Right ventricle myocardium superior (tissue), 1 donor: ENCODE measurements at regions not wholly inside any gene's neighbourhood (a gene's known extent, or its start where the extent isn't known, plus 50 kb on each side); places are given as distances from the start of the nearest gene placed in this dataset.
"Not testable (repeated sequence)": the region's sequence is repeated elsewhere in the genome, so short reads cannot be mapped to it uniquely, and the experiment has no call there.

ENCODE experiments used
- ATAC-seq: fragments of 200-7000 bp; cut with Tn5 transposase; one replicate; pipeline ENCODE4 v1.9.1; 2020; ENCODE audit warnings: mild to moderate bottlenecking; ENCODE audit not compliant: poor library complexity
- DNase-seq: peaks from one replicate; pipeline ENCODE4 v3.0.0-alpha.2; 2020
- intact Hi-C: fragments of 100-400 bp; cut with DNase I; formaldehyde crosslinking; loops from one replicate; pipeline ENCODE4 v1.11.2; 2022
- donor health status: DM: no; HTN: yes; CAD: no; lungs with severe emphysema.

GRCh38 chr3:127520993-127521392 is 69.5 kb downstream of the TPRA1 start:
- ATAC-seq (no peak), DNase-seq (no peak)
- intact Hi-C loops, result no loop called here

- intact Hi-C loops, result no loop called here
- ATAC-seq, result no peak
- no peak for DNase-seq
These were observed 72.0 kb downstream of the TPRA1 start for GRCh38 chr3:127518456-127519081.

- intact Hi-C loops, result no loop called here
- DNase-seq (no peak), ATAC-seq (no peak)
These were observed 78.3 kb downstream of the TPRA1 start for GRCh38 chr3:127512256-127512655.

DNA sequence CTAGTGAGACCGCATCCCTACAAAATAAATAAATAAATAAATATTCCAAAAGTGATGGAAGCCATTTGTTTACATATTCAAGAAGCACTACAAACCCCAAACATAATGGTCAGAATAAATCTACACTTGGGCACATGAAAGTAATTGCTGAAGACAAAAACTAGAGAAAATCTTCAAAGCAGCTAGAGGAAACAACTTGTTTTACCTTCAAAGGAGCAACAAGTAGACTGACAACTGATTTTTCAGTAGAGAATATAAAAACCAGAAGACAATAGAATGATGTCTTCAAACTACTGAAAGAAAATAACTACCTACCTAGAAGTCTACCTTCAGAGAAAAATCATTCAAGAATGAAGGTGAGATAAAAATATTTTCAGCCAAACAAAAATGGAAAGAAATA is 89.4 kb downstream of the TPRA1 start:
- no peak for DNase-seq
- intact Hi-C loops, result no loop called here
- no peak for ATAC-seq

DNA sequence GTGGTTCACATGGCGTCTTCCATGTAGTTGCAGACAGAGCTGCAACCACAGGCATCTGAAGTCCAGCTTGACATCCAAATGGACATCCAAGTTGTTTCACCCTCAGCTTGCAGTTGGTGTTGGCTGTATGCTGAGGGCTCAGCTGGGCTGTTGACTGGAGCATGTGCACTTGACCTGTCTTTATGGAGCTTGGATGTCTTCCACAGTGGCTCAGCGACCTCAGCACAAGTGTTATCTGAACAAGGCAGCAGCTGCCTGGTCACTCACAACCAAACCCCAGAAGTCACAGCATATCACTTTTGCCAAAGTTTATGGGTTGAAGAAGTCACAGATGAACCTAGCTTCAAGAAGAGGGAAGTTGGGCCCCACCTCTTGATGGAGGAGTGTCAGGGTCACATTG is 92.9 kb downstream of the TPRA1 start:
- DNase-seq (no peak), ATAC-seq (no peak)
- intact Hi-C loops, result no loop called here

DNA sequence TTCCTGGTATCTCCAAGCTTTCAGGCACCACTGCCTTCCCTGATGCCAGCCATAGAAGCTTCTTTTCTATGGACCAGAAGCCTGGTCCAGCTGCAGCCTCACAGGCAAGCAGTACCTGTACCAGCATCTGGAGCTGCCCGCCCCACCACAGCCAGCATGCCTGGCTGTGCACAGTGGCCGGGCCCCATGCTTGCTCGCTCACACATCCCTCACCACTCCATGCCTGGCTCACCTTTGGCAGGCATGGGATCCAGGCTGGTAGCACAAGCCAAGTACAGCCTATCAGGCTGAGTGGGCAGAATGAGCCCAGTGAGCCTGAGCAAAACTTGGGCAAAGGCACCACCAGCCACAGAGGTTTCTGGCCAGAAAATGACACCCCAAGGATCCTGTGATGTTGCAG is 93.4 kb downstream of the TPRA1 start:
- intact Hi-C loops, result no loop called here
- ATAC-seq (no peak), DNase-seq (no peak)

- no peak for ATAC-seq
- no peak for DNase-seq
- intact Hi-C loops, result no loop called here
These were observed 94.5 kb downstream of the TPRA1 start for GRCh38 chr3:127495821-127496655.

DNA sequence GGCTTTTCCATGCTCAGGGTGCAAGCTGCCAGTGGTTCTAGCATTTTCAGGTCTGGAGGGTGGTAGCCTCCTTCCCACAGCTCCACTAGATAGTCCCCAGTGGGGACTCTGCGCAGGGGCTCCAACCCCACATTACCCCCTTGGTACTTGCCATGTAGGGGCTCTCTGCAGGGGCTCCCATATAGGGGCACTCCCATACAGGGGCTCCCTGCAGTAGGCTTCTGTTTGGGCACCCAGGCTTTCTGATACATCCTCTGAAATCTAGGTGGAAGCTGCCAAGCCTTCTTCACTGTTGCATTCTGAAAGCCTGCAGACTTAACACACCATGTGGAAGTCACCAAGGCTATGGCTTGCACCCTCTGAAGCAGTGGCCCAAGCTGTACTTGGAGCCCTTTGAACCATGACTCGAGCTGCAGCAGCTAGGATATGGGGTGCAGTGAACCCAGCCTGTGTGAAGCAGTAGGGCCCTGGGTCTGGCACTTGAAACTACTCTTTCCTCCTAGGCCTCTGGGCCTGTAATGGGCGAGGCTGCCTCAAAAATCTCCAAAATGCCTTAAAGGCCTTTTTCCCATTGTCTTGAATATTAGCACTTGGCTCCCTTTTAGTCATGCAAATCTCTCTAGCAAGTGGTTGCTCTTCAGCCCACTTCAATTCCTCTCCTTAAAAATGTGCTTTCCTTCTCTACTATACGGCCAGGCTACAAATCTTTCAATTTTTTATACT is 96.4 kb downstream of the TPRA1 start:
- ATAC-seq (no peak), DNase-seq (no peak)
- intact Hi-C loops, result no loop called here

- no peak for ATAC-seq
- DNase-seq, result no peak
- intact Hi-C loops, result no loop called here
These were observed 98.1 kb downstream of the TPRA1 start for GRCh38 chr3:127492426-127492825.

GRCh38 chr3:127491909-127492308 is 98.6 kb downstream of the TPRA1 start:
- DNase-seq (no peak), ATAC-seq (no peak)
- intact Hi-C loops, result no loop called here

GRCh38 chr3:127491323-127491722 is 99.2 kb downstream of the TPRA1 start:
- intact Hi-C loops, result no loop called here
- ATAC-seq (no peak), DNase-seq (no peak)

DNA sequence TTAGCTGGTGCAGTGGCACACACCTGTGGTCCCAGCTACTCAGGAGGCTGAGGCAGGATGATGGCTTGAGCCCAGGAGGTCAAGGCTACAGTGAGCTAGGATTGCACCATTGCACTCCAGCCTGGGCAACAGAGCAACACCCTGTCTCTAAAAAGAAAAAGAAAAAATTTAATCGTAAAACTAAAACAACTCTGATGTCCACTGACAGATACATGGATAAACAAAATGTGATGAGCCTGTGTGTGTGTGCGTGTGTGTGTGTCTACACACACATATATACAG is 99.6 kb downstream of the TPRA1 start:
- ATAC-seq, intact Hi-C loops: not testable (repeated sequence)

DNA sequence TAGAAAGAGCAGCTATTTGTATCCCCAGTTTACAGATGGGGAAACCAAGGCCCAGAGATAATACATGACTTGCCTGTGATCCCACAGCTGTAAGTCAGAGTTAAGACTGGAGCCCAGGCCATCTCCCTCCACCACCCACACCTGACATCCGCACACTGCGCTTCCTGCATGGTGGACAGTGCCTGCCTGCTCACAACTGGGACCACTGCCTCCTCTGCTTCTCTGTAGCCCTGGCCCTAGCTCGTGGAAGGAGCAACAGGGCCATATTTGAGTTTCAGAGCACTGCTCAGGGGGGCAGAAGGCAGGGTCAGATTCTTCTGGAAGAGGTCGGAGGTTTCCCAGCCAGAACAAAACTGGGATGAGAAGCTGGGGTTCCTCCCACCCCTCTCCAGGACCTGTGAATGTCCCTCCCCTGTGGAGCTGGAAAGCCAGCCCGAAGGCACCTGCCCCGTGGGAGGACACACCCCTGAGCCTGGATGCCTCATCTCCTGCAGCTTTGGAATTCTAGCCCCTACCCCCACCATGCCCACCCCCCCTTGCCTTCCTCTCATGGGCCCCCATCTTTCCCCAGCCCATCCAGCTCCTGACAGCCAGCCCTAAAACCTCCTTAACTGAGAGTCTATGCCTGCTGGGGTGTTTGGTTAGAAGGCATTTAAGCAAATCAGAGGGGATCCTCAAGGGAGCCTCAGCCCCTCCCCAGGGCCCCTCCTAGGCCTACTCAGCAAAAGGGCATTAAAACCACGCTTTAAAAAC is 100.1 kb downstream of the TPRA1 start:
- no peak for ATAC-seq
- intact Hi-C loops, result no loop called here
- DNase-seq, result no peak

More for the DNA sequence above, 99.6 kb downstream of the TPRA1 start:
- DNase-seq, result not testable (repeated sequence)

DNA sequence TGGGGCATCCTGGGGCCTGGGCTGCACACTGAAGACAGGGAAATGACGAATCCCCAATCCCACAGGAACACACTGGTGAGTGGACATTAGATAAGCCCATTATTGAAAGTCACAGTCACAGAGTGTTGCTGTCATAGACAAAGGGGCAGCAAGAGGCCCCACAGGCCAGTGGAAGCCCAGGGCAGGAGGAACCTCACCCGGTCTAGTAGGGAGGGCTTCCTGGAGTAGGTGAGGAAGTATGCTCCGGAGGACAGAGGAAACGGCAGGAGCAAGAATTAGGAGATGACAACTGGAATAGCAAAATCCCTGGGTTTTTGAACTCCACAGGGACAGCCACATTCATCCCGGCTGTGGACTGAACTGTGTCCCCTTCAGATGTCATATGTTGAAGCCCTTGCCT is 101.2 kb downstream of the TPRA1 start:
- no peak for DNase-seq
- no peak for ATAC-seq
- intact Hi-C loops, result no loop called here

GRCh38 chr3:127488740-127489139 is 101.8 kb downstream of the TPRA1 start:
- intact Hi-C loops, result no loop called here
- DNase-seq (no peak), ATAC-seq (no peak)

DNA sequence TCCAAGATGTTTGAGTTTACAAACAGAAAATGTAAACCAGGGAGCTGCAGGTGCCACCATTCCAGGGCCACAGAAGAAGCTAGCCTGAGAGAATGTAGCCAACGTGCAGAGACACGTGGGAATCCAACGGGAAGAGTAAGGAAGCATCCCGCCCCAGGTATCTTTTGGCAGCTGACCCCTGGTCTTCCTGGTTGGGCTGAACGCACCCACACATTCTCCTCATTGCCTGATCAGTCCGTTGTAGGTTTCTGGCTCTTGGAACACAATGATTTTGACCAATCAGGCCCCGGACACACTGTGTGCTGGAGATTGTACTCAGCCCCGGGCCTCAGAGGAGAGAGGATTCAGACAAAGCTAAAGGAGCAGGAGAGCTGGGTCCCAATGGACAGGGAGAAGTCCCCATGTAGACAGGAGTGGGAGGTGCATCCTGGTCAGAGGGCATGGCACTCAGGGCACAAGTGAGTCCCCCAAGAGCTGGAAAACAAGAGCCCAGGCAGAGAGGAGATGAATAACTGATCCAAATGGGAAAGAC is 102.3 kb downstream of the TPRA1 start:
- ATAC-seq (no peak), DNase-seq (no peak)
- intact Hi-C loops, result no loop called here

DNA sequence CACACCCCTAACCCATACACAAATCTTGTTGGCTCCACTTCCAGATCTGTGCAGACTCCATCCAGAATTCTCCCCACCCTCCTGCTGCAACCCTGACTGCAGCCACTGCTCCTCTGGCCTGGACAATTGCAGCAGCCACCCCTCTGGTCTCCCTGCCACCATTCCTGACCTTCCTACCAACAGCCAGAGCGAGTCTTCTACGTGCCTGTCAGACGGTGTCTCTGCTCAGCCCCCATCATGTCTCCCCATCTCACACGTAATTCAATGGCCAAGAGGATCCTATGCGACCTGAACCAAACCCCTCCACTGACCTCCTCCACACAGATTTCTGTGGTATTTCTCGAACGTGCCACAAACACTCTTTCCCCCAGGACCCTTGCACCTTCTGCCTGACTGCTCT is 103.3 kb downstream of the TPRA1 start:
- no peak for ATAC-seq
- DNase-seq, result no peak
- intact Hi-C loops, result no loop called here

GRCh38 chr3:127486321-127486944 is 104.1 kb downstream of the TPRA1 start:
- intact Hi-C loops, result no loop called here
- DNase-seq (no peak), ATAC-seq (no peak)
